Stimulated activated CD4-positive, alpha-beta T cell treated with anti-CD3 and anti-CD28 coated beads, Interleukin-4, amount 100 ng/mL, for 48 hours (primary cell): ENCODE measurements at regions not wholly inside any gene's neighbourhood (a gene's known extent, or its start where the extent isn't known, plus 50 kb on each side); places are given as distances from the start of the nearest gene placed in this dataset.
"Not testable (repeated sequence)": the region's sequence is repeated elsewhere in the genome, so short reads cannot be mapped to it uniquely, and the experiment has no call there.

Experiments
- DNase-seq, 2 donors: peaks; one replicate each; pipeline ENCODE4 v3.0.0-alpha.2; 2020; ENCODE audit warnings: low read depth in 2 of 2

DNA sequence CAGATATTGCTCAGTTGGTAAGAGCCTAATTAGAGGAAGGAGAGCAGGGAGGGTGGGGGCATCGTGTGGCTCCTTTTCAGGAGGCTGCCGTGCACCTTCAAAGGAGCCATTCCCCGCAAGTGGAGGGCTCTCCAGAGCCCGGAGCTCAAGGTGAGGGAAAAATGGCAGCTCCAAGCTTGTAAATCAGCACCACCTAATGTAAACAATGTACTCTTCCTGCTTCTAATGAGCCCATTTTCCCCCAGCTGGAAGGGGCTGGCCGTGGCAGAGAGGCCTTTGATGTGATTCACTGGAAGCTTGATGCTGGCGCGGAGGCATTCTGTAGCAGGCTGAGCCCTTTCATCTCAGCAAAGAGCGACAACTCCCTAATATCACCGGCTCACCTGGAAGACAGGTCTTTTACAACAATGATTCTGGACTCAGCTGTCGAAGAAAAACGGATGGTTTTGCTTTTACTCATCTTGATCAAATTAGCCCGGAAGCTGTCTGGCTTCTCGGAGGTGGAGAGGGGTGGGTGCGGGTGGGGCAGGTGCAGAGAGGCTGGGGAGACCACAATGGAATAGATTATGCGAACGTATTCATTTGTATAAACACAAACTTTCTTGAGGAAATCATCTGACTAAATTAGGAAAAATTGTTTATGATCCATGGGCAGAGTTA lies 112.5 kb downstream of the RRAGC start:
- no peak for DNase-seq

DNA sequence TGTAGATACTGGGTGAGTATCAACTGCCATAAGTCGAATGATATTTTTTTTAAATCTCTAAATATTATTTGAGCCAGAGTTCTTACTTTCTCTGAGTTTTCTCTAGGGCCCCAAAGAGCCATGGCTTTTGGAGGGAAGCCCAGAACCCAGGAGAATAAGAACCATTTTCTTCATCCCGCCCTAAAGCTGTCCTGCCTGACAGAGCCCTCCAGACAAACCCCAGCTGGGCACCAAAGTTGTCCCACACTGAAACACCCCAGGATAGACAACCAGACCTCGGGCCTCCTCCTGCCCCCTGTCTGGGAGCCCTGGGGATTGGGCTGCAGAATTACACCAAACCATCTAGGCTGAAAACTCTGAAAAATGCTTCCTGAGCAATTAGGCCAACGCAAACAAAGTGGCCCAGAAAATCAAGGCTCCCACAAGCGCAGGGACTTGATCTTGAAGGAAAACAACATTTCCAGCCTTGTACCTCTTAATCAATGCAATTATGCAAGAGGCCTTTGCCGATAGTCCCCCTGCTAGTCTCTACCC lies 113.1 kb downstream of the RRAGC start:
- no peak for DNase-seq

DNA sequence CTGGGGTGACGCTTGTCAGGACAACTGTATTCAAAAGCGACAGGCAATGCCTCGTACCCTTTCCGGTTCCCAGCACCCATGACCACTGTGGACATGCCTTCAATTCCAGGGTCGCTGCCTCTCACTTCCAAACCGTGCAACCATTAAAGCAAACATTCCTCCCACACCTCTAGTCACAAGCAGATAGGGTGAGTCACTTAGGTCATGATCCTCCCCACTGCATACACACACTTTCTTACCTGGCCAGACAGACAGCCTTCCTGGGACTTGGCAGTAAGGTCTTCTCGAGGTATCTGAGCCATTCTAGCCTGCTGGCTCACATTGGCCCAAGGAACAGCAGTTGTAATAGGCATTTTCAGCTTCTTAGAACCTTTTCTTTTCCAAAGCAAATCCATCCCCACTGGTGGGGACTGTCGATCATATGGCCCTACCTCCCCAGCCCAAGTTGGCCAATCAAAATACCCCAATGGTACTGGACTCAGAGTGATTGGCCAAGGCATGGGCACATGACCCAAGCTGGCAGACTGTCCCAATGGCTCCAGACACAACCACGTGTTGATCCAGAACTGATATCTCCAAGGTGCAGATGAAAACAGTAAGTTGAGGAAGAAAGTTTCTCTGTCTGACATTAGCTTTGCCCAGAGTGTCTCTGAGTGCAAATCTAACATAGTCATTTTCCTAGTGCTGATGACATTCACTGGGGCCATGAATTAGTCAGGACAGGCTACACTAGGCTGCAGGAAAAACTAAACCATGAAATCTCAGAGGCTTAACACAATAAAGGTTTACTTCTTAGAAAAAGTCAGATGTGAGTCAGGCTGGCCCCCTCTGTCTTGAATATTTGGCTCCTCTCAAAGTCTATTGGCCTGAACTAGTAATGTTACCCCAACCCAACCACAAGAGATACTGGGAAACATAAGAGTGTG lies 113.8 kb downstream of the RRAGC start:
- no peak for DNase-seq

DNA sequence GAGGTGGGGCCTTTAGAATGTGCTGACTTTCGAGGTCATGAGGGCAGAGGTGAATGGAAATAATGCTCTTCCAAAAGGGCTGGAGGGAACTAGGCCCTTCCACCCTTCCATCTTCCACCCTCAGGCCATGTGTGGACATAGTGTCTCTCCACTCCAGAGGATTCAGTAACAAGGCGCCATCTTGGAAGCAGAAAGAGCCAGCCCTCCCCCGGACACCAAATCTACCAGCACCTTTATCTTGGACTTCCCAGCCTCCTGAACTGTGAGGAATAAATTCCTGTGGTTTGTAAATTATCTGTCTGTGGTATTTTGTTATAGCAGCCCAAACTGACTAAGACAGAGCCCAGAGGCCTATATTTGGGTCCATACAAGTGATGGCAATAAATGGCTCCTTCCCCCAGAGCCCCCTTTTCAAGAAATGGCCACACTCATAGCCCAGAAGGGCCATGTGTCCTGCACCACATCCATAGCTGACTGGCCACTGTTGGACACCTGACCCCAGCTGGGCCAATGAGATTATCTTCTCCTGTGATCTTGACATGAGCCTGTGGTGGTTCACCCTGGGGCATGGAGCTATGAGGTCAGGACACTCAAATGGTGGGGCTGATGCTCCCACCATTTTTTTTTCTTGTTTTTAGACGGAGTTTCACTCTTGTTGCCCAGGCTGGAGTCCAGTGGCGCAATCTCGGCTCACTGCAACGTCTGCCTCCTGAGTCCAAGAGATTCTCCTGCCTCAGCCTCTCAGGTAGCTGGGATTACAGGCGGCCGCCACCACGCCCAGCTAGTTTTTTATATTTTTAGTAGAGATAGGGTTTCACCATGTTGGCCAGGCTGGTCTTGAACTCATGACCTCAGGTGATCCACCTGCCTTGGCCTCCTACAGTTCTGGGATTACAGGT lies 114.9 kb downstream of the RRAGC start:
- DNase-seq: no peak

DNA sequence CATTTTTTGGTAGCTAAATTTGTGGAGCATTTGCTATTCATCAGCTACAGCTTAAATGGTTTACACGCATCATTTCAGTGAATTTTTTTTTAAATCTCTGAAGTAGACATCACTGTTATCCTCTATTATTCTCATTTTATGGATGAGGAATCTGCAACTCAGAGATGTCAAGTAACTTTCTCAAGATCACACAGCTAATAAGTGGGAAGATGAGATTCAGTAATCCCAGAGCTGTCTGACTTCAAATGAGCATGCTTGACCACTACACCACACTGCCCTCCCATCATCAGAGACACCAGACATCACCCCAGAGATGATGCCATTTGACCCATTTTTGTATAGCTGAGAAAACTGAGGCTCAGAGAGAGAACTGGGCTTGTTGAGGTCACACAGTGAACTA lies 116.4 kb downstream of the RRAGC start:
- DNase-seq: no peak

DNA sequence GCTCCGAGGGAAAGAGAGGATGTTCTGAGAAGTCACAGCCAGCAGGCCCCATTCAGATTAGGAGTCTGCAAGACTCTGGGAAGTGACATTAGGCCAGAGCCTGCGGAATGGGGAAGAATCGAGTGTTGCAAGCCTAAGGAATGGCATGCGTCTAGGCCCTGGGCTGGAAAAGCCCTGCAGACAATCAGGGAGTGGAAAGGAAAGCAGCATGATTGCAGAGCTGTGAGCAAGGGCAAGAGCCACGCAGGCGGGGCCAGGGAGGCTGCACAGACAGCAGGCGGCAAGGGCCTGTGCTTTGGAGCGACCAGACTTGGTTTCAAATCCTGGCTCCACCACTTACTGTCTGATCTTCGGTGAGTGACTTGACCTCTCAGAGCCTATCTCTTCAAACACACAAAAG lies 118.2 kb downstream of the RRAGC start:
- DNase-seq: no peak

DNA sequence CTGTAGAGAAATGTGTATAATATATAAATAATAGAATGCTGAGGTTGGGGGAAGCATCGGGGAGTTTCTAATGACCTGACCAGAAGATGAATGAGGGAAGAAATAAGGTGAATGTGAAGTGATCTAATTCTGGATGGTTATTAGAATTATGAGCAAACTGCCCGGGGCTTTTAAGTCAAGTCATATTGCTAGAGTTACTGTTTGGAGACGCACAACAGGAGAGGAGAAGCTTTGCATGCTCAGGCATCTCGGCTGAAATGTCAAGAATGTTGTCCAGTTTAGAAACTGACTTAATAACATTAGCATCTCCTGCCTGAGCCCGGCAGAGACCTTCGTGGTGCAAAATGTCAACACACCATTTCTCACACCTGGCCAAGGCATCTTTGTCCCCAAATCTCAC lies 119.1 kb downstream of the RRAGC start:
- no peak for DNase-seq

DNA sequence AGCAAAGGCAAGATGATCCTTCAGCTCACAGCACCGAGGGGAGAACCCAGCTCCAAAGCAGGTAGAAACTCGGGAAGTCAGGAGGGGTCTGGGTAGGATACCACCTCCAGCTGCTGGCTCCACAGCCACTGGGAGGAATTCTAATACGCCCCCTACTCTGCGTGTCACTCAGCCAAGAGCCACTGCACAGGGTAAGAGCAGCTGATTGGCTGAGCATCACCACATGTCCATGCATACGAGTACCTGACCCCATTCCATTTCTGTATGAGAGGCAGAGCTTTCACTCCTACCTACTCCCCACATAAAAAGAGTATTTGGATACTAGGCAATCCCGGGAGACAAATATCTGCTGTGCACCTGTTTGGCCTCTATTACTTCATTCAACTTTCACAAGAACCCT lies 121.4 kb downstream of the RRAGC start:
- no peak for DNase-seq

DNA sequence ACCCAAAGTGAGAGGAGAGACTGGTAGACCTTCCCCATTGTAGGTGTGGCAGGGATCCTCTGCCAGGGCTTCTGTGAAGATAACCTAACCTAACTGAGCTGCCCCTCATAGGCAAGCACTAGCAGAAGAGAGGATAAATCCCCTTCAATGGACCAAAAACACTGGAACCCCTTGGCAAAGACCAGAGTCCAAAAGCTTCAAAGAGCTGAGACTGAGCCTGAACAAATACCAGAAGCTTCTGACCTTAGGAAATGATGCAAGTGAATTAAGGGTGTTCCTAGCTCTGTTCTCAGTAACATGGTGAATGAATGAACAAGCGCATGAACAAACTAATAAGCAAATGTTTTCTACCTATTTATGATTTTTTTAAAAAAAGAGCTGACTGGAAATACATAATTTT lies 123.2 kb downstream of the RRAGC start:
- no peak for DNase-seq

DNA sequence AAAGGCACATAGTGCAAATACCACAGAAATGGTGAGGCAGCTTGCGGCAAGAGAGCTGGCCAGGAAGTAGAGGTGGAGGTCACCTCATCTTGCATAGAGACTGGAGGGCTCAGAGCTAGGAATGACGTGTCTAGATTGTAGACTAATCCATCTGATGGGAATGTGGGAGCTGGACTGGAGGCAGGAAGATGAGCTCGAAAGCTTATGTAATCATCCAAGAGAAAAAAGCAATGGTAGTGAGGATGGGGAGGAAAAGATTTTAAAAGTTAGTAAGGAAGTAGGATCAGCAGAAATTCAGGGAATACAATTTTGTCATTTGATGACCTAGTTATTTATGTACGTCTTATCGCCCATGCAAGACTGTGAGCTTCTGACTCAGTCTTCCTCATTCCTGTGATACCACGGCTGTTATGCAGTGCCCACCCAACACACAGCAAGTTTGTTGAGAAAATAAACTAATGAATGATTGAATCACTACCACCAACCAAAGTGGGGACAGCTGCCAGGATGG lies 123.9 kb downstream of the RRAGC start:
- DNase-seq: no peak

DNA sequence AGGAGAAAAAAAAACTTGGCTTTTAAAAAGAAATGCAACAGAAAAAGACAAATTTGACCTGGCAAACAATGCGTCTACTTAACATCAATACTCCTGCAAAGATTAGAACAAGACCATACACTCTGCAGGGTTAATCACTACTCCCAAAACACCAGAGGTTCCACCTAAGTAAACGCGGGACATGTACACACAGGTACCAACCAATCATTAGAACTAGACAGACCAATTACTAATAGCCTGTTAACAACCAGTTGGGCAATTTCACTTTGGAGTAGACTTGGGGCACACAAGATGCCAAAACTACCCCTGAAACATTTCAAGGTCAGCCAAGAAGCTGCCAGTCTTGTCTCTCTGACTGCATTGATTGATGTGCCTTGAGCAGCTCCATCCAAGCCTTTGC lies 125.8 kb downstream of the RRAGC start:
- DNase-seq: no peak

DNA sequence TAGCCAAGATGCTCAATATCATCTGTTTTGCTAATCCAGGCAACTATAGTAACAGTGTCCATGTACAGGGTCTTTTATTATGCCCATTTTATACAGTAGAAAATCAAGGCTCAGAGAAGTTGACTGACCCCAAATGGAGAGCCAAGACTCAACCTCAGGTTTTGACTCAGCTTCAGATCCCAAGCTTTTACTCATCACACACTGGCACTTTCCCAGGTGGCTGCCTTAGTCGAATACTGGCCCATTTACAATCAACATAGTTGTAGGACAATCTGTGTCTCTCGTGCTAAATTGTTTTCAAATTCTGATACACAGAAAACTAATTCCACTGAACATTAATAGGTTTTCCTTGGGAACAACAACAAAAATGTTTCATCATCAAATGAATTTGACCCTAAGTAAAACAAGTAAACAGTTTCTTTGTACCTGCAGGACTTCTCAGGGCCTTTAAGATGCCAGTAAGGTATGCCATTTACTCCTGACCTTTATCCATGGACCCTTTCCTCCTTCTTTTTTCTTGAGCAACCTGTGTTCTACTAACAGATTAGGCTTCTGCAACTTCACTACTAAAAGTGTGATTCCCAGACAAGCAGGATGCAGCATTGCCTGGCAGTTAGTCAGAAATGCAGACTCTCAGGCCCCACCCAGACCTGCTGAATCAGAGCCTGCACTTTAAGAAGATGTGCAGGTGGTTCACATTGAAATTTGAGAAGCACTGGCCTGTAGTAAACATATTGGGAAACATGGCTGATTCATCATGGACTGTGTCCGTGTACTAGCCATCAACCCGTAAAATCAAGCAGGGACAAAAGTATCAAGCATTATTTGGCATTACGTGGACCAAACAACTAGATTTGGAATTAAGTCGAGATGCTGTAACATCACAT lies 128.8 kb downstream of the RRAGC start:
- no peak for DNase-seq

DNA sequence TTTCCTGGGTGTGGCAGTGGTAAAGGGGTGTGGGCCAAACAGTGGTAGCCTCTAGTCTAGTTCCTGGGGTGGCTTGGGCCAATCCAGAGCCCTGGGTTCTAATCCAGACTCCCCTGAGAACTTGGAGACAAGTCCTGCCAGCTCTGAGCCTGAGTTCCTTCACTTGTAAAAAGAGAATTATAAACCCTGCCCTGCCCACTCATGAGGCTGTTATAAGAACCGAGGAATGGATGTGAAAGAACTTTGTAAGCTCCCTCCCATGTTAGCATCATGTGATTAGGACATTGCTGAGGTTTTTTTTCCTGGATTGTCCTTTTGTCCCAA lies 131.0 kb downstream of the RRAGC start:
- DNase-seq: no peak

DNA sequence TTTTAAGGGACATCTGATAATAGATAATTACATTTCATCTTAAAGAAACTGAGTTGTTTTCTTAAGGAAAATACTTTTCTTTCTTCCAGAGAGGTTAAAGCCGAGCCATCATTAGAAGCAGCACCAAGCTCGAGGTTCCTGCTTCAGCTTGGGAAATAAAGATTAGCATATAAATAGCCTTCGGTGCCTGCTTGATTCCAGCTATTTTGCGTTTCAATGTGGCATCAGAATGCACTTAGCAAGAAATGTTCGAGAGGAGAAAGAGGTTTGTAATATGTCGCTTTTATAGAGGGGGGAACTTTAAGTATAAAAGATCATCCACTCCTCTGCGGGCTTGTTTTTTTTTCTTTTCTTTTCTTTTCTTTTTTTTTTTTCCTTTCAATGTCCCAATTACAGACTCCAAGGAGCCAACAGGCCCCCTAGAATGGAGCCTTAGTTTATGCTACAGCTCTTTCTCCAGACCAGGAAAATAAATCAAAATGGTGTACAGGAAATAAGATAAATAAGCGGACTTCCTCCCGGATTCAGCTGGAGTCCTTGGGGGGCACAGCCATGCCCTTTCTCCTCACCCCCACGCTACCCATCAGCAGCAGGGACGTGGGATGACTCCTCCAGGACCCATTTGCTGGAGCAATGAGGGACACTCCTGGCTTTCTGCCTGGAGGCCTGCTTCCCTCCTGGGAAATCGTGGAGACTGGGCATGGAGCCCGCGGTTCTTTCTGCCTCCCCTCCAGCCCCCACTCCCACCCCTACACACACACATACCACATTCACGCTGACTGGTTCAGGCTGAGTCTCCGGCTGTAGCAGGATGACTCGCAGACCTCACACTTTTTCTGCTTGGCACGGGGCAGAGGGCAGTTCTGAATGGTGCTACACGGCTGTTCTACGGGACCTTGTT lies 131.6 kb downstream of the RRAGC start:
- no peak for DNase-seq

DNA sequence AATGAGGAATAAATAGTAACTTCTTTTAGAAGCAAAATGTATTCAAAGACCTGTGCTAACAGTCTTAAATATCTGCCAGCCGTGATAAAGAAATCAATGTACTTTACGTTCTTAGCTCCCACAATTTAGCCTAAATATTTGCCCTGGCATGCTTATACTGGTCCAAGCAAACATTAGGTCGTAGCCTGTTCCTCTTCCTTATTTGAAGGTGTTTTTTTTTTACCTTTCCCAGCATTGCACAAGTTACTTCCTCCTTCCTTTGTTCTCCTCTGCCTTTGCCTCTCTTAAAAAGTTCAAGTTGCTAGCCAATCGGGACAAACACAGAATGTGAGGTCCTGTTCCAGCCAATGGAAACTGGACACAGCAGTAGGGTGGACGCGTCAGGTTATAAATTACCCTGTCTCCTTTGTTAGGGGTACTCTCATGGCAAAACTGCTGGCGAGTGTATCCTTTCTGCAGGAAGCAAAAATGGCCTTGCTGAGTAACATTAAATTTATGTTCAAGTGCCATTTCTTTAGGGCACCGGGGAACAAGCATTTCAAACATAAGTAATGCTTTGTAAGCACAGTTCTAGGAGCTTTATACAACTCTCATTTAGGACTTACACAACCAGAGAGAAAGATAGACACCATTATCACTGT lies 134.1 kb downstream of the RRAGC start:
- DNase-seq: not testable (repeated sequence)

DNA sequence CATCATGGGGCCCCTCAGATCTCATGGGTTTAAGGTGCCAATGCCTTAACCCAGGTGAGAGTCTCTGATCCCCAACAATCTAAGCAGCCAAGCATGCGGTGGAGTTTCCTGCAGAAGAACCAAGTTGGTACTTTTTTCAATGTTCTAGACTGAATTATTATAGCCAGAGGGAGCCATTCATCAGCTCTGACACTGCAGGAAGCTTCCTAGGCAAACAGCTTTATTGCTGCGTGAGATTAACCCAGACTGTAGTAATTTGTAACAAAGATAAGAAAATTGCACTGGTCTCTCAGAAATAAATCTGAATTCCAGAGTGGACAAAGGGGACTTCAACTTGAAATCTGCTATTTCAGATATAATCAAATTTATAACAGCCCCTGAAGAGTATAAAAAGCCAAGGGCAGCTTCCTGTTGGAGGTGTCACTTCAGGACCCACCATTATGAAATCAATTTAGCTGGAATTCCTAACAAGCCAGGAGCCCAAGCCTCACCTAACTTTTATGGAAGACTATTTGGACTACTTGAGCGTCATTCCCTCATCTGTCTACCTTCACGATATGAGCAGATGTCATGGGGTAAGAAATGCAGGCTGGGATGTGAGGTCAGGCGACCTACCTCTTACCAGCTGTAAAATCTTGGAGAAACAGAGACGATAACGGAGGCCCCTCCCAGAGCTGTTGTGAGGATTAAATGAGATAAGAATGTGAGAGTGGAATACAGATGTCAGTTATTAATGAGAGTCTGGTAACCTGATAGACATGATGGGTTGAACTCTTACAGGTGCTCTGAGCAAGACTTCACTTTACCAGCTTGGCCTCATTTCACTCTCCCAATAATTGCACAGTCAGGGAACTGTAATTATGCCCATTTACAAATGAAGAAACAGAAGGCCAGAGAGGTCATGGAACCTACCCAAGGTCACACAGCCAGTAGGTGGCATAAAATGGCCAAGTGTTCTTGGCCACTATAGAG lies 135.1 kb downstream of the RRAGC start:
- DNase-seq: no peak

DNA sequence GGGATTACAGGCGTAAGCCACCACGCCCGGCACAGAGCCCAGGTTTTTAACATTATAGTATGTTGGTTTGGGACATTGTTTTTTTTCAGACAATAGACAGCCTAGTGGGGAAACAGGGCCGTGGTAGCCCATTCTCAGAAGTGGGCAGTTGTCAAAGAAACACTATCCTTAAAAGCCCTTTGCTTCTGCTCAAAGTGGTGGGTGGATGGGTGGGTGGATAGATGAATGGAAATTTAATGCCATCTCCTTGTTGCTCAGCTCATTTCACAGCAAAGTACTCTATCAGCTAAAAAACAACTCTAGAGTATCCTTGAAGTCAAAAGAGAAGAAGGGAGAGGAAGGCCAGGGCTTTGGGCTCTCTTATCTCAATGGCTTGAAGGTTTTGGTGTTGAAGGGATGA lies 137.8 kb downstream of the RRAGC start:
- DNase-seq: no peak

DNA sequence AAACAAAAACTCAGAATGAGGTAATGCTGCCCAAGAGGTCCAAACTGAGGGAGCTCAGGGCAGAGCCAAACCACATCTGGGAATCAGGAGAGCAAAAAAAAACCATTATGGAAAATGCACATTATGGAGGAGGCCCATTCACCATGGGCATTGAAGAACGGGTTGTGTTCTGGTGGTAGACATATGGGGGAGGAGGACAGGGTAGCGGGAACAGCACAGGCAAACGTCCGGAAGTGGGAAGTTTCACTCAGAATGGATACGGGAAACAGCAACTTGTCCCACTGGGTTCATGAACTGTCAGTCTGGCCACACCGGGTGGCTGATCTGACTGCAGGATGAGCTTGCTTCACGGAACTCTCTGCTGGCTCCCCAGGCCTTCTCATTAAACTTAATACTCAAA lies 139.7 kb downstream of the RRAGC start:
- no peak for DNase-seq
